GM19238 (cell line): ENCODE measurements at regions not wholly inside any gene's neighbourhood (a gene's known extent, or its start where the extent isn't known, plus 50 kb on each side); places are given as distances from the start of the nearest gene placed in this dataset.
"Not testable (repeated sequence)": the region's sequence is repeated elsewhere in the genome, so short reads cannot be mapped to it uniquely, and the experiment has no call there.

ENCODE experiments used
- DNase-seq: peaks from one replicate; pipeline ENCODE4 v3.0.0; 2011; ENCODE audit warnings: low spot score; ENCODE audit not compliant: insufficient read length

GRCh38 chr20:17873410-17874270, 95.0 kb downstream of the SNX5 start:
- DNase-seq, result no peak

GRCh38 chr20:17872959-17873358, 95.6 kb downstream of the SNX5 start:
- no peak for DNase-seq

- DNase-seq, result no peak
These were observed 96.2 kb downstream of the SNX5 start for GRCh38 chr20:17872434-17872833.

- no peak for DNase-seq
These were observed 96.7 kb downstream of the SNX5 start for GRCh38 chr20:17871886-17872285.

GRCh38 chr20:17871181-17871580, 97.4 kb downstream of the SNX5 start:
- DNase-seq, result no peak

- DNase-seq, result no peak
These were observed 98.4 kb downstream of the SNX5 start for GRCh38 chr20:17870086-17870740.

- DNase-seq, result no peak
These were observed 99.1 kb downstream of the SNX5 start for GRCh38 chr20:17869295-17869994.

GRCh38 chr20:17868700-17869231, 99.8 kb downstream of the SNX5 start:
- no peak for DNase-seq

- DNase-seq, result no peak
These were observed 100.4 kb downstream of the SNX5 start for GRCh38 chr20:17868151-17868550.

- no peak for DNase-seq
These were observed 101.3 kb downstream of the SNX5 start for GRCh38 chr20:17867131-17867925.

- no peak for DNase-seq
These were observed 102.2 kb downstream of the SNX5 start for GRCh38 chr20:17866234-17867001.

GRCh38 chr20:17863577-17864292, 104.9 kb downstream of the SNX5 start:
- no peak for DNase-seq

GRCh38 chr20:17863209-17863576, 105.4 kb downstream of the SNX5 start:
- no peak for DNase-seq

GRCh38 chr20:17862171-17862570, 106.4 kb downstream of the SNX5 start:
- DNase-seq, result no peak

- not testable (repeated sequence) for DNase-seq
These were observed 107.0 kb downstream of the SNX5 start for GRCh38 chr20:17861620-17862019.

- DNase-seq, result no peak
These were observed 108.0 kb downstream of the SNX5 start for GRCh38 chr20:17860301-17861197.

- DNase-seq, result peak; percentile 46
These were observed 108.9 kb downstream of the SNX5 start for GRCh38 chr20:17859616-17860232.

GRCh38 chr20:17859002-17859615, 109.5 kb downstream of the SNX5 start:
- peak; percentile 58 for DNase-seq
